DND-41 (cell line): ENCODE measurements at regions not wholly inside any gene's neighbourhood (a gene's known extent, or its start where the extent isn't known, plus 50 kb on each side); places are given as distances from the start of the nearest gene placed in this dataset.

Experiments used
- CTCF ChIP-seq: IDR thresholded peaks from 2 replicates; pipeline ENCODE4 v1.5.1; 2012; ENCODE audit warnings: borderline replicate concordance, low read length, moderate library complexity, mild to moderate bottlenecking; ENCODE audit not compliant: poor library complexity, severe bottlenecking; ENCODE audit errors: extremely low read depth
- EZH2 ChIP-seq: IDR thresholded peaks from 3 replicates; pipeline ENCODE4 v1.6.1; 2012; ENCODE audit warnings: borderline replicate concordance, low read depth, mild to moderate bottlenecking, moderate library complexity, low read length, inconsistent platforms; ENCODE audit not compliant: severe bottlenecking

GRCh38 chr16:86350289-86350688 is 160.0 kb upstream of the FOXF1 start:
- TF ChIP-seq CTCF = no peak
- TF ChIP-seq EZH2 = no peak
